H9 (cell line): ENCODE measurements at regions not wholly inside any gene's neighbourhood (a gene's known extent, or its start where the extent isn't known, plus 50 kb on each side); places are given as distances from the start of the nearest gene placed in this dataset.
A peak's percentile ranks its signal among the peaks of the same experiment; 100 is the strongest.

ENCODE experiments used
- DNase-seq: peaks from one replicate; pipeline ENCODE4 v3.0.0-alpha.2; 2017
- H2AFZ ChIP-seq: one replicate; pipeline ENCODE4 v1.6.1; 2013; ENCODE audit warnings: mild to moderate bottlenecking, low read length, control low read depth, moderate library complexity
- H2AK5ac ChIP-seq: 2 replicates; pipeline ENCODE4 v1.6.1; 2013; ENCODE audit warnings: low read length, control low read depth, mixed read lengths; ENCODE audit not compliant: insufficient read length
- H2BK120ac ChIP-seq: one replicate; pipeline ENCODE4 v1.6.1; 2013; ENCODE audit warnings: low read depth, mild to moderate bottlenecking, low read length, control low read depth, inconsistent platforms; ENCODE audit not compliant: poor library complexity, severe bottlenecking
- H2BK12ac ChIP-seq: 2 replicates; pipeline ENCODE4 v1.6.1; 2013; ENCODE audit warnings: low read length, control low read depth, mixed read lengths, low read depth; ENCODE audit not compliant: insufficient read length
- H2BK15ac ChIP-seq: 2 replicates; pipeline ENCODE4 v1.6.1; 2013; ENCODE audit warnings: low read depth, low read length, control low read depth
- H2BK20ac ChIP-seq: one replicate; pipeline ENCODE4 v1.6.1; 2013; ENCODE audit warnings: low read depth, mild to moderate bottlenecking, low read length, control low read depth, inconsistent platforms; ENCODE audit not compliant: poor library complexity, severe bottlenecking
- H2BK5ac ChIP-seq: 2 replicates; pipeline ENCODE4 v1.6.1; 2013; ENCODE audit warnings: low read length, control low read depth, mixed read lengths; ENCODE audit not compliant: insufficient read length
- H3K14ac ChIP-seq: 2 replicates; pipeline ENCODE4 v1.6.1; 2013; ENCODE audit warnings: low read length, control low read depth; ENCODE audit not compliant: insufficient read depth
- H3K18ac ChIP-seq: 2 replicates; pipeline ENCODE4 v1.6.1; 2013; ENCODE audit warnings: low read depth, mild to moderate bottlenecking, mixed read lengths, low read length, control low read depth; ENCODE audit not compliant: insufficient read length
- H3K23ac ChIP-seq: 2 replicates; pipeline ENCODE4 v1.6.1; 2013; ENCODE audit warnings: low read length, control low read depth, mixed read lengths, low read depth; ENCODE audit not compliant: insufficient read length
- H3K23me2 ChIP-seq: 2 replicates; pipeline ENCODE4 v1.6.1; 2013; ENCODE audit warnings: low read depth, mild to moderate bottlenecking, mixed read lengths, low read length, control low read depth; ENCODE audit not compliant: insufficient read length, poor library complexity, severe bottlenecking
- H3K27ac ChIP-seq: 2 replicates; pipeline ENCODE4 v1.5.1; 2013; ENCODE audit warnings: low read length, control low read depth, mixed read lengths, low read depth; ENCODE audit not compliant: insufficient read length
- H3K27me3 ChIP-seq: 2 replicates; pipeline ENCODE4 v1.6.1; 2013; ENCODE audit warnings: low read length, control low read depth, inconsistent platforms; ENCODE audit not compliant: insufficient read depth
- H3K4ac ChIP-seq: 2 replicates; pipeline ENCODE4 v1.6.1; 2013; ENCODE audit warnings: low read depth, mild to moderate bottlenecking, control low read depth, inconsistent platforms, low read length, moderate library complexity
- H3K4me1 ChIP-seq: 2 replicates; pipeline ENCODE4 v1.6.1; 2013; ENCODE audit warnings: low read length, control low read depth, inconsistent platforms; ENCODE audit not compliant: insufficient read depth
- H3K4me2 ChIP-seq: 2 replicates; pipeline ENCODE4 v1.6.1; 2013; ENCODE audit warnings: low read length, control low read depth, mixed read lengths; ENCODE audit not compliant: insufficient read length, insufficient read depth
- H3K56ac ChIP-seq: 2 replicates; pipeline ENCODE4 v1.6.1; 2013; ENCODE audit warnings: low read depth, mild to moderate bottlenecking, mixed read lengths, low read length, control low read depth; ENCODE audit not compliant: insufficient read length
- H3K79me1 ChIP-seq: 2 replicates; pipeline ENCODE4 v1.6.1; 2013; ENCODE audit warnings: low read depth, mild to moderate bottlenecking, moderate library complexity, low read length, control low read depth, inconsistent platforms; ENCODE audit not compliant: insufficient read depth, poor library complexity, severe bottlenecking
- H3K79me2 ChIP-seq: 2 replicates; pipeline ENCODE4 v1.6.1; 2013; ENCODE audit warnings: low read length, control low read depth, inconsistent platforms; ENCODE audit not compliant: insufficient read depth
- H3K9ac ChIP-seq: 2 replicates; pipeline ENCODE4 v1.6.1; 2013; ENCODE audit warnings: low read length, control low read depth, mixed read lengths; ENCODE audit not compliant: insufficient read length; ENCODE audit errors: extremely low read depth
- H3K9me3 ChIP-seq: one replicate; pipeline ENCODE4 v1.6.1; 2013; ENCODE audit warnings: low read depth, low read length, inconsistent platforms; ENCODE audit not compliant: control insufficient read depth
- H3T11ph ChIP-seq: one replicate; pipeline ENCODE4 v1.6.1; 2013; ENCODE audit warnings: mild to moderate bottlenecking, low read length, control low read depth, inconsistent platforms
- H4K20me1 ChIP-seq: one replicate; pipeline ENCODE4 v1.6.1; 2013; ENCODE audit not compliant: control insufficient read depth, insufficient read length, insufficient read depth
- H4K5ac ChIP-seq: 2 replicates; pipeline ENCODE4 v1.6.1; 2013; ENCODE audit warnings: low read depth, mild to moderate bottlenecking, mixed read lengths, low read length, control low read depth; ENCODE audit not compliant: insufficient read length
- H4K8ac ChIP-seq: replicated peaks from 2 replicates; pipeline ENCODE4 v1.6.1; 2013; ENCODE audit warnings: low read length, control low read depth, mixed read lengths, low read depth; ENCODE audit not compliant: insufficient read length
- H4K91ac ChIP-seq: 2 replicates; pipeline ENCODE4 v1.6.1; 2013; ENCODE audit warnings: low read depth, mild to moderate bottlenecking, moderate library complexity, mixed read lengths, low read length, control low read depth; ENCODE audit not compliant: insufficient read length
- H3K27ac Mint-ChIP-seq, 3 experiments: 2 replicates in 2 of 3; 3 replicates in 1 of 3; pipeline ENCODE4 v1.8.0; 2020 to 2021; ENCODE audit warnings: mixed read lengths in 3 of 3, mild to moderate bottlenecking in 1 of 3, moderate library complexity in 1 of 3
- H3K27me3 Mint-ChIP-seq: 2 replicates; pipeline ENCODE4 v1.8.0; 2021; ENCODE audit warnings: low read depth, mild to moderate bottlenecking, moderate library complexity, mixed read lengths
- H3K36me3 Mint-ChIP-seq, 3 experiments: 2 replicates in 2 of 3; 3 replicates in 1 of 3; pipeline ENCODE4 v1.8.0; 2020 to 2021; ENCODE audit warnings: low read depth in 3 of 3, mixed read lengths in 3 of 3; ENCODE audit not compliant: insufficient read depth in 1 of 3
- H3K4me1 Mint-ChIP-seq, 2 experiments: 2 replicates each; pipeline ENCODE4 v1.8.0; 2020; ENCODE audit warnings: mixed read lengths in 2 of 2
- H3K4me3 Mint-ChIP-seq, 2 experiments: 2 replicates in 1 of 2; 3 replicates in 1 of 2; pipeline ENCODE4 v1.8.0; 2020 to 2021; ENCODE audit warnings: mild to moderate bottlenecking in 2 of 2, mixed read lengths in 2 of 2, moderate library complexity in 1 of 2
- H3K9me3 Mint-ChIP-seq, 2 experiments: 2 replicates in 1 of 2; 3 replicates in 1 of 2; pipeline ENCODE4 v1.8.0; 2020; ENCODE audit warnings: mild to moderate bottlenecking in 2 of 2, mixed read lengths in 2 of 2, moderate library complexity in 1 of 2
- WGBS: extraction: QIAGEN DNeasy Blood & Tissue Kit; methylation state at CpG from one replicate; pipeline ENCODE4 v1.1.7; 2013; ENCODE audit warnings: missing lambda C conversion rate, low lambda C conversion rate, mixed read lengths; ENCODE audit not compliant: insufficient read length; ENCODE audit errors: extremely low coverage; 5-methylcytosine and 5-hydroxymethylcytosine counted together
- TF ChIP-seq, protein P1 (sequence below): fragments of 200-600 bp; sonication (generic); conservative IDR thresholded peaks from 3 replicates; pipeline ENCODE4 v1.8.0; 2021; ENCODE audit warnings: antibody characterized with exemption, mild to moderate bottlenecking

DNA sequence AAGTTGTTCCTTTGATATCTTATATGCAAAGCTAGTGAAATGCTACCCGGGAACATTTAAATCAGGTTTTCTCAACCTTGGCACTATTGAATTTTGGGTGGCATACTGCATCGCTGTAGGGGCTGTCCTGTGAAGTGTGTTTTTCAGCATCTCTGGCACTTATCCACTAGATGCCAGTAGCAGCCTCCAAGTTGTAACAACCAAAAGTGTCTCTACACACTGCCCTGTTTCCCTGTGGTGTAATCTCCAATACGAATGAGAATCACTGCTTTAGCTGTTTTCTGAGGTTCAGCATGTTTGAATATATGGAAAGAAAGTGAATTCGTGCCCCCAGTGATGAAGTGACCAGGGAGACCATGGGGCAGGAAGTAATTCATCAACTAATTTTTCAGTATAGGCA, 551.6 kb upstream of the PRKX start:
- no peaks in the 10 kb centered on the region for H4K20me1 ChIP-seq
- no peak overlapping the region for H3K4ac ChIP-seq
- H3K23ac ChIP-seq = no peak overlapping the region
- no peak overlapping the region for H3T11ph ChIP-seq
- H4K5ac ChIP-seq = no peak overlapping the region
- H3K79me2 ChIP-seq = no peaks in the 10 kb centered on the region
- Mint-ChIP-seq H3K27ac (no peak overlapping the region; a peak in 1 of 7 replicates), H3K9me3 (no peaks in the 10 kb centered on the region; a peak in 2 of 5 replicates), H3K36me3 (peaks cover 0 to 2% (median 0%) of the 10 kb centered on the region in 3 experiments; a peak in 1 of 7 replicates), H3K4me3 (no peak overlapping the region), H3K4me1 (peaks cover 25 to 29% of the 10 kb centered on the region in 2 experiments), H3K27me3 (no peaks in the 10 kb centered on the region)
- no peak overlapping the region for H3K4me2 ChIP-seq
- H3K27ac ChIP-seq = no peak overlapping the region
- DNase-seq = no peak
- TF ChIP-seq, protein P1, sequence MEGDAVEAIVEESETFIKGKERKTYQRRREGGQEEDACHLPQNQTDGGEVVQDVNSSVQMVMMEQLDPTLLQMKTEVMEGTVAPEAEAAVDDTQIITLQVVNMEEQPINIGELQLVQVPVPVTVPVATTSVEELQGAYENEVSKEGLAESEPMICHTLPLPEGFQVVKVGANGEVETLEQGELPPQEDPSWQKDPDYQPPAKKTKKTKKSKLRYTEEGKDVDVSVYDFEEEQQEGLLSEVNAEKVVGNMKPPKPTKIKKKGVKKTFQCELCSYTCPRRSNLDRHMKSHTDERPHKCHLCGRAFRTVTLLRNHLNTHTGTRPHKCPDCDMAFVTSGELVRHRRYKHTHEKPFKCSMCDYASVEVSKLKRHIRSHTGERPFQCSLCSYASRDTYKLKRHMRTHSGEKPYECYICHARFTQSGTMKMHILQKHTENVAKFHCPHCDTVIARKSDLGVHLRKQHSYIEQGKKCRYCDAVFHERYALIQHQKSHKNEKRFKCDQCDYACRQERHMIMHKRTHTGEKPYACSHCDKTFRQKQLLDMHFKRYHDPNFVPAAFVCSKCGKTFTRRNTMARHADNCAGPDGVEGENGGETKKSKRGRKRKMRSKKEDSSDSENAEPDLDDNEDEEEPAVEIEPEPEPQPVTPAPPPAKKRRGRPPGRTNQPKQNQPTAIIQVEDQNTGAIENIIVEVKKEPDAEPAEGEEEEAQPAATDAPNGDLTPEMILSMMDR = peak; percentile 46; the same call in 2 of the 3 replicates
- no peaks in the 10 kb centered on the region for H3K79me1 ChIP-seq
- H2BK15ac ChIP-seq = no peak overlapping the region
- no peak overlapping the region for H2AK5ac ChIP-seq
- no peak overlapping the region for H3K14ac ChIP-seq
- no peaks in the 10 kb centered on the region for H3K23me2 ChIP-seq
- no peak overlapping the region for H2AFZ ChIP-seq
- H2BK20ac ChIP-seq = no peak overlapping the region
- H4K8ac ChIP-seq = no peak overlapping the region
- H2BK5ac ChIP-seq = no peak overlapping the region
- peaks cover 12% of the 10 kb centered on the region; the same call in 1 of the 2 replicates for H3K4me1 ChIP-seq
- no peak overlapping the region for H3K56ac ChIP-seq
- no peaks in the 10 kb centered on the region for H3K9me3 ChIP-seq
- no peak overlapping the region for H2BK120ac ChIP-seq
- no peak overlapping the region for H3K9ac ChIP-seq
- H2BK12ac ChIP-seq = no peak overlapping the region
- H4K91ac ChIP-seq = no peak overlapping the region
- no peaks in the 10 kb centered on the region for H3K27me3 ChIP-seq
- whole genome bisulfite sequencing = no CpG with 5 or more reads among the region's 4 CpGs
- H3K18ac ChIP-seq = no peak overlapping the region
